NOMO-1 treated with dmso at 0.1 percent for 144 hours (cell line): ENCODE measurements at regions not wholly inside any gene's neighbourhood (a gene's known extent, or its start where the extent isn't known, plus 50 kb on each side); places are given as distances from the start of the nearest gene placed in this dataset.

Source experiments
- DNase-seq: peaks from one replicate; lab custom pipeline; 2025; ENCODE audit not compliant: unreplicated experiment; lab: John Stamatoyannopoulos, UW

GRCh38 chr3:152945556-152945955 is 110.6 kb downstream of the P2RY1 start:
- no peak for DNase-seq

GRCh38 chr3:152957491-152957890 is 122.6 kb downstream of the P2RY1 start:
- no peak for DNase-seq

GRCh38 chr3:152959307-152959706 is 124.4 kb downstream of the P2RY1 start:
- DNase-seq: no peak

GRCh38 chr3:152960684-152961083 is 125.8 kb downstream of the P2RY1 start:
- DNase-seq: no peak

- DNase-seq: no peak
Observed at GRCh38 chr3:152961323-152961722, 126.4 kb downstream of the P2RY1 start.

GRCh38 chr3:152964911-152965609 is 130.1 kb downstream of the P2RY1 start:
- peak; percentile 30 for DNase-seq

- no peak for DNase-seq
Observed at GRCh38 chr3:152968388-152969024, 133.6 kb downstream of the P2RY1 start.

GRCh38 chr3:152969557-152970300 is 134.8 kb downstream of the P2RY1 start:
- no peak for DNase-seq

GRCh38 chr3:152970851-152971250 is 135.9 kb downstream of the P2RY1 start:
- no peak for DNase-seq

- DNase-seq: no peak
Observed at GRCh38 chr3:152971880-152972279, 136.9 kb downstream of the P2RY1 start.

GRCh38 chr3:152973575-152973974 is 138.6 kb downstream of the P2RY1 start:
- DNase-seq: no peak

- DNase-seq: no peak
Observed at GRCh38 chr3:152976239-152976638, 141.3 kb downstream of the P2RY1 start.

- DNase-seq: no peak
Observed at GRCh38 chr3:152977366-152977765, 142.4 kb downstream of the P2RY1 start.

GRCh38 chr3:152978152-152978551 is 143.2 kb downstream of the P2RY1 start:
- DNase-seq: no peak

- no peak for DNase-seq
Observed at GRCh38 chr3:152997526-152997925, 162.6 kb downstream of the P2RY1 start.

- DNase-seq: no peak
Observed at GRCh38 chr3:152998591-152998990, 163.4 kb upstream of the RAP2B start.

GRCh38 chr3:153000325-153000724 is 161.7 kb upstream of the RAP2B start:
- DNase-seq: no peak

- DNase-seq: no peak
Observed at GRCh38 chr3:153001210-153002078, 160.6 kb upstream of the RAP2B start.

GRCh38 chr3:153003441-153003840 is 158.6 kb upstream of the RAP2B start:
- no peak for DNase-seq

- DNase-seq: no peak
Observed at GRCh38 chr3:153003862-153004261, 158.2 kb upstream of the RAP2B start.

GRCh38 chr3:153008226-153008625 is 153.8 kb upstream of the RAP2B start:
- DNase-seq: no peak
